Heart left ventricle (tissue), 13 donors: ENCODE measurements at regions not wholly inside any gene's neighbourhood (a gene's known extent, or its start where the extent isn't known, plus 50 kb on each side); places are given as distances from the start of the nearest gene placed in this dataset.

Experiments
- CTCF ChIP-seq, 12 donors: fragments of 200-600 bp; sonication (generic) in 4 of 12; IDR thresholded peaks; one replicate each; pipeline versions ENCODE4 v1.5.0 to v1.8.0; 2018 to 2022; ENCODE audit warnings: antibody characterized with exemption in 12 of 12, mild to moderate bottlenecking in 5 of 12
- POLR2A ChIP-seq, 2 donors: fragments of 450-650 bp; IDR thresholded peaks; one replicate each; pipeline ENCODE4 v1.6.1; 2017; ENCODE audit warnings: antibody characterized with exemption in 2 of 2, mild to moderate bottlenecking in 2 of 2, moderate library complexity in 2 of 2
- donor health status: ischemic (EF 13 %, LVEDD 7.1; RV severe dilation, severe dysfunction).
- donor health status: DM: no; HTN: yes; CAD: no.
- donor health status: DM: no; HTN: no; CAD: no.
- donor health status: ischemic (EF 25% LVEDD 6.9; RV normal size, moderate dysfunction).
- donor health status: ischemic (EF 25% LVEDD 5.7; RV mildly dilated, moderate dysfunction).
- donor health status: ischemic (EF 35%, LVEDD 5.7; RV mildly dilated, moderate dysfunction).
- donor health status: nonischemic (EF 11% LVEDD 7.7; RV severe dilation, severe dysfunction).
- donor health status: DM: yes; HTN: yes; CAD: no.
- donor health status: PGD.
- donor health status: ischemic (EF 29% LVEDD 5.4; RV normal size, mild dysfunction).
- donor health status: nonischemic (EF 23%, LVEDD 6.1; RV moderate dilation, normal function).

- no peak for TF ChIP-seq CTCF (IDR thresholded peaks at IDR 0.05)
- no peak for TF ChIP-seq POLR2A (IDR thresholded peaks at IDR 0.05)
Measured at GRCh38 chr6:165163519-165163918, 145.9 kb downstream of the C6orf118 start.
